ENCODE measurements at regions not wholly inside any gene's neighbourhood (a gene's known extent, or its start where the extent isn't known, plus 50 kb on each side); places are given as distances from the start of the nearest gene placed in this dataset.

DNA sequence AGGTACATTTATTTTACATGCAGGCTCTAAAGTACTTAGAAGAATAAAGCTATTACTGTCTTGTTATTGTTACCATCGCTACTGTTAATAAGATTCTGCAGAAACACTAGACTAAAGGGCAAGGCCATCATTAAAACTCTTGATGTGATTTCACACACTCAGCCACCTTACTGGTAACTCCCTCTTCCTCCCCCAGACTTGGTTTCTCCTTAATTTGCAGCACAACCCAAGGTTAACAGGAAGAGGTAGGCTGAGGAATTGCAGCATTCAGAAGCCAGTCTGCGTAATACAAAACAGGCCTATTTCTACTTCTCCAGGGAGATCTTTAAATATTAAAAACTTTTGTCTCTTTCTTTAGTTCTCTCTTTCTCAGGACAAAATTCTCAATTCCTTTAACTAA lies 210.3 kb downstream of the BTG1 start:
- in situ Hi-C loops (cut with MboI; ENCODE audit: low sequenced_read_pairs) = no loop called here

DNA sequence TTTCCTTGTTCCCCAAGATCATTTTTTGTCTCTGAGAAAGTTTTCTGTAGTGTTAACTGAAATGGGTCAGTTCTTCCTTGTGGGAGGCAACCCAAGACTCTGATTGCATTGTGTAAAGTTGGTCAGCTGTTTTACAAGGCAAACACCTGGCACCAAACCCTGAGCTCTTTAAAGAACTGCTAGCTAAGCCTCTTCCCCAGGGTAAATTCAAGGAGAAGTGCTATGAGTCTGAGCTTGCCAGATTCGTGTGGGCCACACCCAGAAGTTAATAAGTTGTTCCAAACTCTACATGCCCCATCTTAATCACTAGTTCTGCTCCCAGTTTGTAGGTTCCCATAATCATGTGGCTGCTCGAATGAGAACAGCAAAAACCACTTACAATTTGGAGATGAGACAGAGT lies 214.5 kb downstream of the BTG1 start:
- in situ Hi-C loops (cut with MboI; ENCODE audit: low sequenced_read_pairs) = no loop called here

DNA sequence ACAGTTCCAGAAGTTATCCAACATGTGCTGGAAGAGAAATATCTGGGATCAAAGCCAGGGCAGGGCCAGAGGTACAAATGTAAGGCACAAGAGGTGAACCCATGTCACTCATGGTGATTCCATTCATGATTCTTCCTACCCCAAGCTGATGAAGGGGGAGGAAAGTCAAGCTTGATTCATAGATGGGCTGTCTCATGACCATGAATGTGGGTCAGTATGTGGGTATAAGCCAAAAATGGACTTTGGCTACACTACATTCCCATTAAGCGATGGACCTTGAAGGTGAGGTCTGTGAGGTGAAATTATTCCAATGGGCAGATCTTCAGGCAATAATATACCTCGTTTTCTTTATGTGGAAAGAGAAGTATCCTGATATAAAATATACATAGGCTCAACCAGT lies 217.1 kb downstream of the BTG1 start:
- in situ Hi-C loops (cut with MboI; ENCODE audit: low sequenced_read_pairs) = no loop called here

DNA sequence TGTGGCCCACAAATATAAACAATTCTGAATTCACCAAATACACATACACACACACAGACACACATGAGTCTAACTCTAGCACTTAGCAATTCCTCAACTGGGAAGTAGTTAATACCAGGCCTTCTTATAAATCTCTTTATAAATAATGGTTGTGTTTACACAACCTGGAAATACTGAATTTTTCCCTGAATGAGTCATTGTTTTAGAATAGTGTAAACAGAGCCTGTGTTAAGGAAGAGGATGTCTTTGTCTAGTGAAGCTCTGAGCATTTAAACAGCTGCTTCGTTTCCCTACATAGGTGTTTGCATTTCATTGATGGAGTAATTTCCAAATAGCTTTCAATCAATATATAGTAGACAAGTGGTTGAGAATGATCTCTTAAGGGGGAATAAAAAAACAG lies 218.8 kb downstream of the BTG1 start:
- in situ Hi-C loops (cut with MboI; ENCODE audit: low sequenced_read_pairs) = no loop called here

DNA sequence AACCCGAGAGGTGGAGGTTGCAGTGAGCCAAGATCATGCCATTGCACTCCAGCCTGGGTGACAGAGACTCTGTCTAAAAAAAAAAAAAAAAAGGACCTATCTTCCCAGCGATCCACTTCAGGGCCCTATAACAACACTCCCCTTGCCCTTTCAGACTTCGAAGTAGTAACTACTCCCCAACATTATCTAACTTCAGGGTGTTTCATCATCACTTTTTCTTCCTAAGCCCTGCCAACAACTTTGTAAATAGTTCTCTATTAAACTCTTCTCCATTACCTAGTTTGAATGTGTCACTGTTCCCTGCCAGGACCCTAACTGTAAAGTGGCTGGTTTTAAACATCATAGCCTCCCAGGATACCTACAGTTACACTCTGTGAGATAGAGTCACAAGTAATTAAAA lies 220.8 kb downstream of the BTG1 start:
- in situ Hi-C loops (cut with MboI; ENCODE audit: low sequenced_read_pairs) = no loop called here

DNA sequence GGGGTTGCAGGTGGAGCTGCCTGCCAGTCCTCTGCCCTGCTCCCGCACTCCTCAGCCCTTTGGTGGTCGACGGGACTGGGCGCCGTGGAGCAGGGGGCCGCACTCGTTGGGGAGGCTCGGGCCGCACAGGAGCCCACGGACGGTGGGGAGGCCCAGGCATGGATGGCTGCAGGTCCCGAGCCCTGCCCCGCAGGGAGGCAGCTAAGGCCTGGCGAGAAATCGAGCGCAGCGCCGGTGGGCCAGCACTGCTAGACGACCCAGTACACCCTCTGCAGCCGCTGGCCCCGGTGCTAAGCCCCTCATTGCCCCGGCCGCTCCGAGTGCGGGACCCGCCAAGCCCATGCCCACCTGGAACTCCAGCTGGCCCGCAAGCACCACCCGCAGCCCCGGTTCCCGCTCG lies 221.8 kb downstream of the BTG1 start:
- in situ Hi-C loops (cut with MboI; ENCODE audit: low sequenced_read_pairs) = no loop called here

DNA sequence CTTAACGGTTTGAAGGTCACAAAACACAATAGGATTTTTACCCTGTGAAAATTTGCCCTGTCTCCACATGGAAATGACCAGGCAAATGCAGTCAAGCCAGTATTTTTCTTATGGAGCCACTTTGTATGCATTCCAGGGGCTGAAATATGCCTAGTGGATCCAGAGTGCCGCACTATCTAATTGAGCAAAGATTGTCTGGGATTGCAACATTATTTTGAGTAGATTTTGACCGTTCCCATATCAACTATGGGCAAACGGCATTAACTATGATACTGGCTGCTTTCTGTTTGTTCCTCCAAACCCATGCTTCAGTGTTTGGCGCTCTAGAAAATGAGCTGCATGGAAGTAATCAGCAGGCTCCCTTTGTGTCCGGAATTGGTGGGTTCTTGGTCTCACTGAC lies 223.0 kb downstream of the BTG1 start:
- in situ Hi-C loops (cut with MboI; ENCODE audit: low sequenced_read_pairs) = no loop called here

DNA sequence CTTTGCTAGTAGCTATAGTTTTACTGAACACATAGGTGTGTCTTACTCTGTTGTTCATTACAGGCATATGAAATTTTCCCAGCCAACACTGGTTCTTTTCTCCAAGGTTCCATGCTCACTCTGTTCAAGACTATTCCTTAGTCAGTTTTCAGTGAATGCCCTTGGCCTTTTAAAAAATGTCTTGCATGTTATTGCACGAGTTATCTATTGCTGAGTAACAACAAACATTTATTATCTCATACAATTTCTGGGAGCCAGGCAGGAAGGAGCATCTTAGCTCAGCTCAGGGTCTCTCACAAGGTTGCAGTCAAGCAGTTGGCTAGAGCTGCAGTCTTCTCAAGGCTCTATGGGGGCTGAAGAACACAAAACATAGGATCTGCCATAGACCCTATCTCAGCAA lies 223.5 kb downstream of the BTG1 start:
- in situ Hi-C loops (cut with MboI; ENCODE audit: low sequenced_read_pairs) = no loop called here

DNA sequence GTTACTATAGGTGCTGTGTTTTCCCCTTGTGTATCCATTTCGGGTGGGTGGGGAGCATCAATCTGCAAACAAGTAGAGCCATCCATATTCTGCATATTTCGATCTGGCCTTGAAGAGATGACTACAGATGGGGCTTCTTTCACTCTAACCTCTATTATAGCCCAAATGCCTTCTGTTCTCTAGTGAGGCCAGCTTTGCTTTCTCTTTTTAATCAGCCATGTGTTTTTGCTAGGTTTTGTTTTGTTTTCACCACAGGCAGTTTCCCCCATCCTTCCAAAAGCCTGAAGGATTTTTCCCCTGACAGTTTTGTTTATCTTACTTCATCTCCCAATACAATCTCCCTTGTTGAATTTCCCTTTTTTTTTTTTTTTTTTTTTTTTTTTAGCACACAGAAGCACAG lies 224.1 kb downstream of the BTG1 start:
- in situ Hi-C loops (cut with MboI; ENCODE audit: low sequenced_read_pairs) = no loop called here

DNA sequence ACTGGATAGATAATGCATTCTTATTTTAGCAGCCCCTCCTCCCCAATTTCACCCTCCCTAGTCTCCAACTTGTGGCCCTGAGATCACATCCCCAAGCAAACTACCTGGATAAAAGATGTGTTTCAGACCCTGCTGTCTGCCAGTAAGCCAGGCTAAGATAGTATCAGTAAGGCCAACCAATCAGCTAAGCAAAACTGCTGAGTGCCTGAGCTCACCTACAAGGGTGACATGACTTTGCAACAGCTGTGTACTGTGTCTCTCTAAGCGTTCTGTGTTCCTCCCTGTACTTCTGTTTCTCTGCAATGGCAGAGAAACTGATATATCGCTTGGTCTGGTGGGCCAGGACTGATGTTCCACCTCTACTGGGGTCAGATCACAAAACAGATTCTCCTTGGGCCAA lies 224.9 kb downstream of the BTG1 start:
- in situ Hi-C loops (cut with MboI; ENCODE audit: low sequenced_read_pairs) = no loop called here

DNA sequence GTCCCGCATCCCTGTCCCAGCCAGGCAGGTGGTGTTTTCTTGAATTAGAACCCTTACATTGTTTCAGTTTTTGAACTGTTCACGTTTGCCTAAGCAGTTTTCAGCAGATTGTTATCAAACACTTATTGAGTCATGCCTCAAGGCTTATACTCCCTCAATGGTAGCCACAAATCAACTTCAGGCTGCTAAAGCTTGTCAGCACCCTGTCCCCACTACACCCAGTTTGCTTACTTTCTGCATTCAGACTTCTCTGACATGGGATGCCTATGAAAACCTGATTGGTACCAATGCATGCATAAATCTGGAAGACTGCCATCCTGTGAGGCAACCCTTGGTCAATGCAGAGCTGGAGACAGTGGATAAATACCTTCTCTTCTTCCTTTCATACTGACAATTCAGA lies 225.4 kb downstream of the BTG1 start:
- in situ Hi-C loops (cut with MboI; ENCODE audit: low sequenced_read_pairs) = no loop called here

DNA sequence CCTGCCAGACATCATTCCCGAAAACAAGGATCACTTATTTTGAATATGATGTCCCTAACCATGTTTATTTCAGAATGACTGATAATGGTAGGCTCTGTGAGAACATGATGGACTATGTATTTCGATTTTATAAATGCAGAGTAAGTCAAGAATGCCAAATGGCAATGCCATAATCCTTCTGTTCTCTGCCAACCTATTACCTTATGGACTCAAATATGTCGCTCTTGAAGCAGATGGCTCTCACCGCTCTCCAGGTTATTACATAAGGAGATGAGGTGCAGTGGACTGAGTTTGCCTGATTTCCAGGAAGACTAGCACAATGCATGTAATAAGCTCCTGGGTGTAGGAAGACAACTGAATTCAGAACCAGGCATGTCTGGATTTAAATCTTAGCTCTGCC lies 227.2 kb downstream of the BTG1 start:
- in situ Hi-C loops (cut with MboI; ENCODE audit: low sequenced_read_pairs) = no loop called here

DNA sequence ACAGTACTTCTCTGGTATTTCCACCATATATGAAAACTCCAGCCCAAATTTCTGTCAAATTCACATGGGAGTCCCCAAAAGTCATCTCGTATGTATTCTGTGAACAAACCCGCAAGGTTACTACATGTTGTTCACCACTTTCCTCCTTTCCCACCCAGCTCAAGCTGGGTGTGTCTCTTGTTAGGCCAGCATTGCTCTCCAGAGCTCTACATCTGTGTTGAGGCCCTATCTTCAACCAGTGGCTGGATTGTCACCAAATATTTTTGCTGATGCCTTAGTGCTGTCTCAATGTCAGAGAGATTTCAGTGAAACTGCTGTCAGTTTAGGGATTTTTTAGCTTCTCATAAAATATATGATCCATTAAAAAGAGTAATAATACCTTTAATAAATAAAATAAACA lies 230.9 kb downstream of the BTG1 start:
- in situ Hi-C loops (cut with MboI; ENCODE audit: low sequenced_read_pairs) = no loop called here

DNA sequence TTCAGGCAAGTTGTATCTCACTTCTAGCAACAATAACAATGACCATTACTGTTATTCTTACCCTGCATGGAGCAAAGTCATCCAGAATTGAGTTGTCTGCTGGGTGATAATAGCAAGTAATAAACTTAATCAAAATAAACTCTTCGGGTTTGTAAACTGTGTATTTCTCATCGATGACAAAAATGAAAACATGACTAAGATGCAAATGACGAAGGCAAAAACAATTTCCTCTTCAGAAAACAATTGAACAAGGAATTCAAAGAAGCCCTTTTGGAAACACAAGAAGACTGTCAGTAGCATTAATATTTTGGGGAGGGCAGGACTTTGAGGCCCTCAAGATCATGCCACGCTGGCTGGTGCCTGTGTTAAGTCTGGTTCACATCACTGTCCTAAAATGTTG lies 232.0 kb downstream of the BTG1 start:
- in situ Hi-C loops (cut with MboI; ENCODE audit: low sequenced_read_pairs) = no loop called here

DNA sequence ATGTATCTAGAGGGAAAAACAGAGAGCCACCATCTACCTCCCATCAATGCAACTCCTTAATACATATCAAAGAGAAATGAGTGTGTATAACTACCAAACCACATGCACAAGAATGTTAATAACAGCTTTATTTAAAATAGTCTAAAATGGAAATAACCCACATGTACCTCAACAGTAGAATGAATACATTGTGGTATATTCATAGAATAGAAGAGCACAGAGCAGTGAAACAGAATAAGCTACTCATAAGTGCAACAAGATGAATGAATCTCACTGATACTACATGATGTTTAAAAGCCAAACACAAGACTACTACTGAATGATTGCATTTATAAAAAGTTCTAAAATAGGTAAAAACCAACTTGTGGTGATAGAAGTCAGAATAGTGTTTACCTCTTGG lies 232.5 kb downstream of the BTG1 start:
- in situ Hi-C loops (cut with MboI; ENCODE audit: low sequenced_read_pairs) = no loop called here

DNA sequence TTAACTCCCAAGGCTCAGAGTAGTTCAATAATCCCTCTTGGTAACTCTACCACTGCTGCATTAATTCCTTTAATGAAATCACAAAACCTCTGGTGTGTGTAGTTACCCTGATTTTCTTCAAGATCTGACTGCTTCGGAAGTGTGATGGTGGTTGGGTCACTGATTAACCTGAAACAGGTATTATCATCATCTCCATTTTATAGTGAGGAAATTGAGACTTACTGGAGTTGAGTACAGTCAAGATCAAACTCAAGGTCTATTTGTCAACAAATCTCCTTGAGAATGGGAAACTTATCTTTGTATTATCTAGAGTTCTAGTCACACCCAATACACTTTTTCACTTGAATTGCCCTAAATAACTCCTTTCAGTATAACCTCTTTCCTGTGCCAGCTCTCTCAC lies 233.5 kb downstream of the BTG1 start:
- in situ Hi-C loops (cut with MboI; ENCODE audit: low sequenced_read_pairs) = no loop called here

DNA sequence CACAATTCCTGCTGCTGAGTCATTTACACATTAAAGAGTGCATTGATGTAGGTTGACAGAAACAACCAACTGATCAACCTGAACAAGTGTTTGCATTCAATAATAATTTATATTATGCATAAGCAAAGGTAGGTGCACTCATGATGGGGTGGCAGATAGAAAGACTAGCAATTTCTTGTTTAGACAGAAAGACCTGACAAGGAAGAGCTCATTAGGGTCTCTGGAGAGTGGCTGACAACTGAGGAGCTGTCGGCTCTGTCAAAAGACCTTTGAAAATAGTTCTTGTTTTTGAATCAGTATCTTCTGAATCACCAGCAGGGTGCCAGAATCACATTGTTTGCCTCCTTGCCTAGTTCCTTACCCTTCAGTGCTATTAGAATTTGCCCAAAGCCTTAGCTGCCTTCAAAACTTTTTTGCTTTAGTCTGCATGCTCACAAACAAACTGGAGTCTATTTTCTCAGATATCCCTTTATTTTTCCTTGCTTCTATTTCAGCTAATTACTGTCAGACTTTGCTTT lies 234.7 kb downstream of the BTG1 start:
- in situ Hi-C loops (cut with MboI; ENCODE audit: low sequenced_read_pairs) = no loop called here

DNA sequence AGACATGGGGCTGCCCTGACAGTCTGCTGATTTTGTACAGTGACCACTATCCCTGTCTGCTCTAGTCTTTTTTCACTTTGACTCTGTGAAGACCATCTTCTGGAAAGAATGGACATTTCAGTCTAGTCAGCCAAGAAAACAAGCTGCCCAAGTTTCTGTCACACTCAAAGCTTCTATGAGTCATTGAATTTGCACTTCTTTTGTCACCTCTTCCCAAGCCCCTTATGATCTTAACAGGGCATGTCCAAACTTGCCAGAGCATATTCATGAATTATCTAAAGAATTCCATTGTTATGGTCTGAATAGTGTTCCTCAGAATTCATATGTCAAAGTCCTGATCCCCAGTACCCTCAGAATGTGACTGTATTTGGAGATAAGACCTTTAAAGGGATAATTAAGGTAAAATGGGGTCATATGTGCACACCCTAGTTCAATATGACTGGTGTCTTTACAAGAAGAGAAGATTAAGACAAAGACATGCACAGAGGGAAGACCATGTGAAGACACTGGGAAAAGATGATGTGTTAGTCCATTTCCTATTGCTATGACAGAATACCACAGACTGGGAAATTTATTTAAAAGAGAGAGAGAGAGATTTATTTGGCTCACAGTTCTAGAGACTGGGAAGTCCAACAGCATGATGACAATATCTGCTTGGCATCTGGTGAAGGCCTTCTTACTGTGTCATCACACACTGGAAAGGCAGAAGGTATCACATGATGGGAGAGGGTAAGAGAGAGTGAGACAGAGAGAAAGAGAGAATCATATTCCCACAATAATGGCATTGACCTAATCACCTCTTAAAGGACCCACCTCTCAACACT lies 242.6 kb downstream of the BTG1 start:
- in situ Hi-C loops (cut with MboI; ENCODE audit: low sequenced_read_pairs) = no loop called here

DNA sequence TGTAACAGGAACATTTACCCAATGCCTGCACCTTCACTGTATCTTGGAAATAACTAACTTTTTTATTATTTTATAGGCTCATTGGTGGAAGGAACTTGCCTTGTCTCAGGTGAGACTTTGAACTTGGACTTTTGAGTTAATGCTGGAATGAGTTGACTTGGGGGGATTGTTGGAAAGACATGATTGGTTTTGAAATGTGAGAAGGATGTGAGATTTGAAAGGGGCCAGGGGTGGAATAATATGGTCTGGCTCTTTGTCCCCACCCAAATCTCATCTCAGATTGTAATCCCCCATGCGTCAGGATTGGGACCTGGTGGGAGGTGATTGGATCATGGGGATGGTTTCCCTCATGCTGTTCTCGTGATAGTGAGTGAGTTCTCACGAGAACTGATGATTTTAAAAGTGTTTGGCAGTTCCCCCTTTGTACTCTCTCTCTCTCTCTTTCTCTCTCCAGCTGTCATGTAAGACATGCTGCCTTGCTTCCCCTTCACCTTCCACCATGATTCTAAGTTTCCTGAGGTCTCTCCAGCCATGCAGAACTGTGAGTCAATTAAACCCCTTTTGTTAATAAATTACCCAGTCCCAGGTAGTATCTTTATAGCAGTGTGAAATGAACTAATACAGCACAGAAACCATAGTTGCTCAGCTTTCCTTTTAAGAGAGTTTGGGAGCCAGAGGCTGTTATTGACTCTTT lies 244.1 kb downstream of the BTG1 start:
- in situ Hi-C loops (cut with MboI; ENCODE audit: low sequenced_read_pairs) = no loop called here

DNA sequence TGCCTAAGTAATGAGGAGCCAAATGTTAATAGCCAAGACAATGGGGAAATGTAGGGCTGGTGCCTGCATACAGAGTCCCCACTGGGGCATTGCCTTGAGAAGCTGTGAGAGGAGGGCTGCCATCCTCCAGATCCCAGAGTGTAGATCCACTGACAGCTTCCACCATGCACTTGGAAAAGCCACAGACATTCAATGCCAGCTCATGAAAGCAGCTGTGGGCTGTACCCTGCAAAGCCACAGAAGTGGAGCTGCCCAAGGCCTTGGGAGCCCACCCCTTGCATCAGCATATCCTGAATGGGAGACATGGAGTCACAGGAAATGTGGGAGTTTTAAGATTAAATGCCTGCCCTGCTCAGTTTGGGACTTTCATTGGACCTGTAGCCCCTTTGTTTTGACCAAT lies 244.7 kb downstream of the BTG1 start:
- in situ Hi-C loops (cut with MboI; ENCODE audit: low sequenced_read_pairs) = no loop called here

DNA sequence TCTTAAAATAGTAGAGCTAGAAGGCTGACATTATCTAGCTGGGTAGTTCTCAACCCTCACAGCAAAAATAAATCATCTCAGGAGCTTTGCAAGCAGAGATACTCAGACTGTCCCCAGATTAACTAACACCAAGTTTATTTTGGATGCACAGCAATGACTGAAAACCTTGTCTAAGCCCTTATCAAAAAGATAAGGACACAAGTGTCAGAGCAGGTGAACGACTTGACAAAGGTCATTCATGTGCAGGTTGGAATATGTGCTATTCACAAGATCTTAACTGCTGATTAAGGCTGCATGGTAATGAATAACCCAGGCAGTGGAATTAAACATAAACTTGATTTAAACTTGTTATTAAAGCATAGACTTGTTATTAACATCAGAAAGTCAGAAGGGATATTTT lies 246.6 kb downstream of the BTG1 start:
- in situ Hi-C loops (cut with MboI; ENCODE audit: low sequenced_read_pairs) = no loop called here

DNA sequence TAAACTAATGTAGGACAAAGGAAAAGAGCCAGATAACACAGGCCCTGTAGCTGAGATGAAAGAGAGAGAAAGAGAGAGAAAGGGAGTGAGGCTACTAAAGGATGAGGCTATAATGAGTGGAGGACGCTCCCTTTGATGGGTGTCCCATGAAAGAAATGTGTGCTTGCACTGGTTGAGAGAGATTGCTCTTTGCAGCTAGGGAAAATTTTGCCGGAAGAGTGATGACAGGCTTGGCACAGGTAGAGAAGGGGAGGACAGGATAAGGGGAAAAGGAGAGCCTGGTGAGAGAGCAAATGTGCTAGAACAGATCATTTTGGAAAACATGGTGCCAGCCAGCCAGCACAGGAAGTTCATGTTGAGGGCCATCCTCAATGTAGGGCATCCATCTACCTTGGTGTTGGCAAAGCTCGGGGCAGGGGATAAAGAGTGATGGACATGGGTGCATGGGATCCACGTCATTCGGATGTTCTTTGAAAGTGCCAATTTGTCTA lies 248.6 kb downstream of the BTG1 start:
- in situ Hi-C loops (cut with MboI; ENCODE audit: low sequenced_read_pairs) = no loop called here
